ENCODE measurements at regions not wholly inside any gene's neighbourhood (a gene's known extent, or its start where the extent isn't known, plus 50 kb on each side); places are given as distances from the start of the nearest gene placed in this dataset.
"Not testable (repeated sequence)": the region's sequence is repeated elsewhere in the genome, so short reads cannot be mapped to it uniquely, and the experiment has no call there.

DNA sequence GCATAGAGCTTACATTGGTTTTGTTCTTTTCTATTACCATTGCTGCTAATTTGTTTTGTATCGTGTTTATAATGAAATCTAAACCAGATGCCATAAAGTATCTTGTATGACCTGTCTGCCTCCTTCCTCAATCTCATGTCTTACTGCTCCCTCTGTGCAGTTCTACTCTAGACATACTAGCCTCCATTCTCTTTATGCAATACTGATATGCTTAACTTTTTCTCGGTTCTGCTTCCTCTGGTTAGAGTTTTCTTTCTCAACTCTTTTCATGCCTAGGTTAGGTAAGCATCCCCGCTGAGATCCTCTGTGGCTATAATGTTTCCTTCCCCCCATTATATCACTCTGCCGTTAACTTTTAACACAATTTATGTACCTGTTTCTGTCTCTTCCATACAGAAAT is 852.3 kb downstream of the TRHDE start:
- H3K36me3 ChIP-seq = no peaks in the 10 kb centered on the region
- no peak overlapping the region for H3K27ac ChIP-seq
- no peak for TF ChIP-seq CTCF (IDR thresholded peaks at IDR 0.05)
- no peaks in the 10 kb centered on the region for H3K9me3 ChIP-seq
- WGBS, 2 donors = 62 to 70% methylated on average over 4 of the region's 4 CpGs
- H3K27me3 ChIP-seq = no peaks in the 10 kb centered on the region
- intact Hi-C loops (cut with DNase I) = no loop called here
- DNase-seq (no peak), FAIRE-seq (no peak), ATAC-seq (no peak)
- no peaks in the 10 kb centered on the region for H3K4me1 ChIP-seq
- no peak overlapping the region for H3K4me3 ChIP-seq

GRCh38 chr12:73125148-73125547 is 853.0 kb downstream of the TRHDE start:
- Histone ChIP-seq H3K27me3 (no peaks in the 10 kb centered on the region), H3K36me3 (no peaks in the 10 kb centered on the region), H3K4me3 (no peak overlapping the region), H3K27ac (no peak overlapping the region), H3K4me1 (no peaks in the 10 kb centered on the region), H3K9me3 (no peaks in the 10 kb centered on the region)
- FAIRE-seq (no peak), DNase-seq (no peak), ATAC-seq (no peak)
- intact Hi-C loops (cut with DNase I) = no loop called here
- TF ChIP-seq CTCF (IDR thresholded peaks at IDR 0.05) = no peak

- Histone ChIP-seq H3K9me3 (no peaks in the 10 kb centered on the region), H3K4me3 (no peak overlapping the region), H3K4me1 (no peaks in the 10 kb centered on the region), H3K27me3 (no peaks in the 10 kb centered on the region), H3K36me3 (no peaks in the 10 kb centered on the region), H3K27ac (no peak overlapping the region)
- ATAC-seq (no peak), FAIRE-seq (no peak), DNase-seq (no peak)
- WGBS, 2 donors = 72 to 83% methylated on average over 5 of the region's 5 CpGs
- intact Hi-C loops (cut with DNase I) = no loop called here
- no peak for TF ChIP-seq CTCF (IDR thresholded peaks at IDR 0.05)
Observed at GRCh38 chr12:73136386-73136785, 864.2 kb downstream of the TRHDE start.

- ATAC-seq; H3K27me3 ChIP-seq; H3K9me3 ChIP-seq; H3K27ac ChIP-seq; H3K36me3 ChIP-seq; H3K4me3 ChIP-seq; DNase-seq; FAIRE-seq; intact Hi-C loops (cut with DNase I); H3K4me1 ChIP-seq: not testable (repeated sequence)
- 65 to 73% methylated on average over 2 of the region's 2 CpGs for WGBS, 2 donors
Observed at GRCh38 chr12:73139642-73140041, 867.5 kb downstream of the TRHDE start.

DNA sequence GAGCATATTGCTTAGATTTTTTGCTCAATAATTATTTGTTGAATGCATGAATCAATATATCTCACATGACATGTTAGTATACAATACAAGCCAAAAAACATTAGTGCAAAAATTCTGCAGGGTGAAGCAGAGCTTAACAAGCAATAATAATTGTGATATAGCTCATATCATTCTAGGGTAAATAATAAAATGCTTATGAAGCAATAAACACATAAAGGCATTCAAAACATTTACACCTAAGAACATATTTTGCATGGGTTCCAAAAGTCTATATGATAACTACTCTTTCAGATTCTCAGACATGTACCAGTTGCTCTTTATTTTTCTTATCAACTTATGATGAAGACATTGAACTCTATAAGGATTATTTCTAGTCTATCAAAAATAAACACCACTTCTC is 886.2 kb downstream of the TRHDE start:
- H3K9me3 ChIP-seq = no peaks in the 10 kb centered on the region
- TF ChIP-seq CTCF (IDR thresholded peaks at IDR 0.05) = no peak
- H3K27ac ChIP-seq = no peak overlapping the region
- no peak overlapping the region for H3K4me3 ChIP-seq
- DNase-seq (no peak), ATAC-seq (no peak), FAIRE-seq (no peak)
- no peaks in the 10 kb centered on the region for H3K27me3 ChIP-seq
- no peaks in the 10 kb centered on the region for H3K36me3 ChIP-seq
- intact Hi-C loops (cut with DNase I) = no loop called here
- H3K4me1 ChIP-seq = no peaks in the 10 kb centered on the region

GRCh38 chr12:73159954-73160353 is 887.8 kb downstream of the TRHDE start:
- Histone ChIP-seq H3K27me3 (no peaks in the 10 kb centered on the region), H3K4me3 (no peak overlapping the region), H3K4me1 (no peaks in the 10 kb centered on the region), H3K9me3 (no peaks in the 10 kb centered on the region), H3K27ac (no peak overlapping the region), H3K36me3 (no peaks in the 10 kb centered on the region)
- FAIRE-seq (no peak), ATAC-seq (no peak), DNase-seq (no peak)
- intact Hi-C loops (cut with DNase I) = no loop called here
- no peak for TF ChIP-seq CTCF (IDR thresholded peaks at IDR 0.05)
